Colonic mucosa (tissue), 4 donors: ENCODE measurements at regions not wholly inside any gene's neighbourhood (a gene's known extent, or its start where the extent isn't known, plus 50 kb on each side); places are given as distances from the start of the nearest gene placed in this dataset.

Source experiments
- DNase-seq: peaks from one replicate; pipeline ENCODE4 v3.0.0-alpha.2; 2020
- H3K27ac ChIP-seq: fragments of 200-600 bp; one replicate; pipeline ENCODE4 v1.8.0; 2021
- H3K27me3 ChIP-seq: fragments of 200-600 bp; one replicate; pipeline ENCODE4 v1.8.0; 2021
- H3K36me3 ChIP-seq: fragments of 200-600 bp; one replicate; pipeline ENCODE4 v1.8.0; 2021
- H3K4me1 ChIP-seq: fragments of 200-600 bp; one replicate; pipeline ENCODE4 v1.8.0; 2021; ENCODE audit warnings: mild to moderate bottlenecking
- H3K4me3 ChIP-seq: fragments of 200-600 bp; one replicate; pipeline ENCODE4 v1.8.0; 2021
- H3K9ac ChIP-seq, 2 donors: one replicate each; pipeline ENCODE4 v1.7.0; 2013; ENCODE audit warnings: control low read depth in 2 of 2, low read depth in 2 of 2, low read length in 2 of 2
- H3K9me3 ChIP-seq: fragments of 200-600 bp; one replicate; pipeline ENCODE4 v1.8.0; 2021
- intact Hi-C: fragments of 100-400 bp; cut with DNase I; formaldehyde crosslinking; loops from one replicate; pipeline ENCODE4 v1.14.1; 2022
- TF ChIP-seq, protein P1 (sequence below): fragments of 200-600 bp; IDR thresholded peaks from one replicate; pipeline ENCODE4 v1.8.0; 2022; ENCODE audit warnings: antibody characterized with exemption, mild to moderate bottlenecking
- donor health status: healthy.
- donor health status: DM: no; HTN: no; CAD: no.
- donor health status: DM: no; HTN: no; CAD: no.

DNA sequence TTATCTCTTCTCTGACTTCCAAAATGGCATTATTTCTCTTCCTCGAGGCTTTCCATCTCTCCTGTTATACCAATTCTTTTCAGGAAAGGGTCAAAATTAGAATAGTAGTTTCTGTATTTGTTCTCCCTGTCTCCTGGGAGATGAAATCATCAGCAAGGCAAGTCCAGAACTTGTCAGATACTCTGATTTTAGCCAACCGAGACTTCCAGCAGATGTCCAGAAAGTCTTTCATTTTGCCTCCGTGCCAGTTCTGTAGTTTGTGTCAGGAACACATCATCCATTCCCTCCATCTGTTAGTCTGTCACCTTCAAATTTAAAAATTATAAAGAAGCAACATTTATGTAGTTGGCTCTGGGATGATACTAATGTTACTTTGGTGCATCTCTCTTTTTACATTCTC lies 275.7 kb downstream of the CCDC59 start:
- Histone ChIP-seq H3K36me3 (no peaks in the 10 kb centered on the region), H3K9ac (no peak overlapping the region), H3K4me3 (no peak overlapping the region), H3K4me1 (no peaks in the 10 kb centered on the region), H3K27me3 (no peaks in the 10 kb centered on the region), H3K9me3 (no peaks in the 10 kb centered on the region), H3K27ac (no peak overlapping the region)
- intact Hi-C loops: no loop called here
- TF ChIP-seq, protein P1, sequence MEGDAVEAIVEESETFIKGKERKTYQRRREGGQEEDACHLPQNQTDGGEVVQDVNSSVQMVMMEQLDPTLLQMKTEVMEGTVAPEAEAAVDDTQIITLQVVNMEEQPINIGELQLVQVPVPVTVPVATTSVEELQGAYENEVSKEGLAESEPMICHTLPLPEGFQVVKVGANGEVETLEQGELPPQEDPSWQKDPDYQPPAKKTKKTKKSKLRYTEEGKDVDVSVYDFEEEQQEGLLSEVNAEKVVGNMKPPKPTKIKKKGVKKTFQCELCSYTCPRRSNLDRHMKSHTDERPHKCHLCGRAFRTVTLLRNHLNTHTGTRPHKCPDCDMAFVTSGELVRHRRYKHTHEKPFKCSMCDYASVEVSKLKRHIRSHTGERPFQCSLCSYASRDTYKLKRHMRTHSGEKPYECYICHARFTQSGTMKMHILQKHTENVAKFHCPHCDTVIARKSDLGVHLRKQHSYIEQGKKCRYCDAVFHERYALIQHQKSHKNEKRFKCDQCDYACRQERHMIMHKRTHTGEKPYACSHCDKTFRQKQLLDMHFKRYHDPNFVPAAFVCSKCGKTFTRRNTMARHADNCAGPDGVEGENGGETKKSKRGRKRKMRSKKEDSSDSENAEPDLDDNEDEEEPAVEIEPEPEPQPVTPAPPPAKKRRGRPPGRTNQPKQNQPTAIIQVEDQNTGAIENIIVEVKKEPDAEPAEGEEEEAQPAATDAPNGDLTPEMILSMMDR: no peak
- no peak for DNase-seq

DNA sequence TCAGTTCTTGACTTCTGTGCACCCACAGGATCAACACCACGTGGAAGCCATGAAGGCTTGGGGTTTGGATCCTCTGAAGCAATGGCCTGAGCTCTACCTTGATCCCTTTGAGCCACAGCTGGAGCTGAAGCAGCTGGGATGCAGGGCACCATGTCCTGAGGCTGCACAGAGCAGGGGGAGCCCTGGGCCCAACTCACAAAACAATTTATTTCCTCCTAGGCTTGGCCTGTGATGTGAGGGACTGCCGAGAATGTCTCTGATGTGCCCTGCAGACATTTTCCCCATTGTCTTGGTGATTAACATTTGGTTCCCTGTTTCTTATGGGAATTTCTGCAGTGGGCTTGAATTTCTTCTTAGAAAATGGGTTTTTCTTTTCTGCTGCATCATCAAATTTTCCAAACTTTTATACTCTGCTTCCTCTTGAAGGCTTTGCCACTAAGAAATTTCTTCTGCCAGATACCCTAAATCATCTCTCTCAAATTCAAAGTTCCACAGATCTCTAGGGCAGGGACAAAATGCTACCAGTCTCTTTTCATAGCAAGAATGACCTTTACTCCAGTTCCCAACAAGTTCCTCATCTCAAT lies 288.2 kb downstream of the CCDC59 start:
- no peaks in the 10 kb centered on the region for H3K27me3 ChIP-seq
- H3K4me1 ChIP-seq: no peaks in the 10 kb centered on the region
- DNase-seq: no peak
- H3K27ac ChIP-seq: no peak overlapping the region
- no peak overlapping the region for H3K4me3 ChIP-seq
- TF ChIP-seq, protein P1: no peak
- H3K9ac ChIP-seq: no peak overlapping the region
- H3K9me3 ChIP-seq: no peaks in the 10 kb centered on the region
- H3K36me3 ChIP-seq: no peaks in the 10 kb centered on the region
- intact Hi-C loops: no loop called here

DNA sequence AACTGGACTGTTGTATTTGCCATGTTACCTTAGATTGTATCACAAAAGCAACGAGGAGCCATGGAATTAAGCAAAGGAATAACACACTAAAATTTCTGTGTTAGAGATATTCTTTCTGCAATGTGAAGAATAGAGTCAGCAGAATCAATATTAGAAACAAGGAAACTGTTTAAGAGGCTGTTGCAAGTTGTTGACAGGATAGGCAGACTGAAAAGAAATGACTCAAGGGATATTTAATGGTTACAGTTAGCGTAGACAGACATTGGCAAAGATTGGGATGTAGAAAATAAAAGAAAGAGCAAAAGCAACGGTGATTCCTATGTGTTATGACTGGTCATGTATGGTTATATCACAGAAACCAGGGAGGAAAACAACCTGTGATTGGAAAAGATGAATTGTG lies 299.0 kb upstream of the PPFIA2 start:
- no peaks in the 10 kb centered on the region for H3K4me1 ChIP-seq
- H3K4me3 ChIP-seq: no peak overlapping the region
- intact Hi-C loops: no loop called here
- H3K27ac ChIP-seq: no peak overlapping the region
- DNase-seq: no peak
- TF ChIP-seq, protein P1: no peak
- H3K27me3 ChIP-seq: no peaks in the 10 kb centered on the region
- no peaks in the 10 kb centered on the region for H3K9me3 ChIP-seq
- H3K36me3 ChIP-seq: no peaks in the 10 kb centered on the region
- no peak overlapping the region for H3K9ac ChIP-seq

DNA sequence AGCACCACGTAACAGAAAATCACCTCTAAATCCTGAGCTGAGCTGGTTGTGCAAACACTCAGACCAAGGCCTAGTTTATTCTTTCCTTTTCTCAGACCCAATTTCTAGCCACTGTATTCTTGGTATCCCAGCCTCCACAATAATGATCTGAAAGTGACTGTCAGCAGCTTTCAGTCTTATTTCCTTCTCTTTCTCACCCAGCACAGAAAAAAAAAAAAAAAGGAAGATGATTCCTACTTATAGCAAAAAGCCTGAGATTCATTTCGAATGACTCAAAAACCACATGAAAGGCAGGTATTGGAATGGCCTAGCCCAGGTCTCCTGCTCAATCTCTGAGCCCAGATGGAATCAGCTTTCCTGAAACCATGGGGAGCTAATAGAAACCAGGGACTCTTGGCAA lies 298.6 kb upstream of the PPFIA2 start:
- H3K4me3 ChIP-seq: no peak overlapping the region
- H3K9ac ChIP-seq: no peak overlapping the region
- no peaks in the 10 kb centered on the region for H3K36me3 ChIP-seq
- no peaks in the 10 kb centered on the region for H3K27me3 ChIP-seq
- H3K9me3 ChIP-seq: no peaks in the 10 kb centered on the region
- intact Hi-C loops: no loop called here
- TF ChIP-seq, protein P1: no peak
- no peaks in the 10 kb centered on the region for H3K4me1 ChIP-seq
- H3K27ac ChIP-seq: no peak overlapping the region
- no peak for DNase-seq

DNA sequence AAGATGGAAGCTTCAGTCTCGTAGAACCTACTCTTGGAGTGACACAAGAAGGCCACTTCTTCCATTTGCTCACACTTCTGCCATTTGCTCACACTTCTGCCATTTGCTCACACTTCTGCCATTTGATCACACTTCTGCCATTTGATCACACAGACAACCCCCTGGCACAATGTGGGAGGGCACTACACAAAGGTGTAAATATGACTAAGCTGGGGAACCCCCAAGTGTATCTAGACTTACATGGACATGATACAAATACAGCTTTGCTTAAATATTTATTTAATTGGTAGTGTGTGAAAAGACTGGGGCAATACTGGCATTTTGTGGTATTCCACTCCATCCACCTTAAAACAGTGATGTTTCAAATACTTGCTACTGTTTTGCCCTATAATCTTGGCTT lies 296.2 kb upstream of the PPFIA2 start:
- Histone ChIP-seq H3K27ac (no peak overlapping the region), H3K9me3 (no peaks in the 10 kb centered on the region), H3K27me3 (no peaks in the 10 kb centered on the region), H3K4me1 (no peaks in the 10 kb centered on the region), H3K9ac (no peak overlapping the region), H3K4me3 (no peak overlapping the region), H3K36me3 (no peaks in the 10 kb centered on the region)
- TF ChIP-seq, protein P1: no peak
- intact Hi-C loops: no loop called here
- DNase-seq: no peak
